IPS-18a (cell line): ENCODE measurements at regions not wholly inside any gene's neighbourhood (a gene's known extent, or its start where the extent isn't known, plus 50 kb on each side); places are given as distances from the start of the nearest gene placed in this dataset.
"Not testable (repeated sequence)": the region's sequence is repeated elsewhere in the genome, so short reads cannot be mapped to it uniquely, and the experiment has no call there.

ENCODE experiments used
- H3K27ac ChIP-seq: one replicate; pipeline ENCODE4 v1.5.1; 2013; ENCODE audit warnings: low read length
- H3K27me3 ChIP-seq: one replicate; pipeline ENCODE4 v1.6.1; 2013; ENCODE audit warnings: mild to moderate bottlenecking, low read length; ENCODE audit not compliant: control insufficient read depth, insufficient read depth
- H3K36me3 ChIP-seq: one replicate; pipeline ENCODE4 v1.6.1; 2013; ENCODE audit warnings: low read depth, low read length; ENCODE audit not compliant: control insufficient read depth
- H3K4me1 ChIP-seq: one replicate; pipeline ENCODE4 v1.6.1; 2013; ENCODE audit warnings: low read depth, low read length; ENCODE audit not compliant: control insufficient read depth
- H3K4me3 ChIP-seq: one replicate; pipeline ENCODE4 v1.5.1; 2013; ENCODE audit warnings: low read length
- H3K9ac ChIP-seq: one replicate; pipeline ENCODE4 v1.6.1; 2013; ENCODE audit warnings: mild to moderate bottlenecking, low read length, moderate library complexity
- H3K9me3 ChIP-seq: one replicate; pipeline ENCODE4 v1.6.1; 2013; ENCODE audit warnings: low read depth, low read length; ENCODE audit not compliant: control insufficient read depth

DNA sequence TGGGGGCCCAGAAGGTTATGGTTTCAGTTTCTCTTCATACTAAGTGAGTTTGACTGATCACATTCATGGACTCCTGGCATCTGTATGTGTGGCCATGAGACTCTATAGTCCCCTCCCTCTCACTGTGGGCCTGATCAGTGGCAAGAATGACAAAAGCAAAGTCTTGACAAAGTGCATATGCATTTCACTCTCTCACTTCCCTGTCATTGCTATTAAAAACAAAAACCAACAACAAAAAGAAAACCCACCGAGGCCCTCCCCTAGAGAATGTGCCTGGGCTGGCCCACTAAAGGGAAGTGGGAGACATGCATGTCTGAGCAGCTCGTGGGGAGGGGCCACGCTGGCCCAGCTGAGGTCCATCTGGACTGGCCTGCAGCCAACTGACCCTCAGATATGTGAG lies 600.1 kb upstream of the RAB6C start:
- Histone ChIP-seq H3K36me3 (no peaks in the 10 kb centered on the region), H3K27ac (no peak overlapping the region), H3K27me3 (no peaks in the 10 kb centered on the region), H3K9ac (no peak overlapping the region), H3K4me3 (no peak overlapping the region), H3K4me1 (no peaks in the 10 kb centered on the region), H3K9me3 (no peaks in the 10 kb centered on the region)

DNA sequence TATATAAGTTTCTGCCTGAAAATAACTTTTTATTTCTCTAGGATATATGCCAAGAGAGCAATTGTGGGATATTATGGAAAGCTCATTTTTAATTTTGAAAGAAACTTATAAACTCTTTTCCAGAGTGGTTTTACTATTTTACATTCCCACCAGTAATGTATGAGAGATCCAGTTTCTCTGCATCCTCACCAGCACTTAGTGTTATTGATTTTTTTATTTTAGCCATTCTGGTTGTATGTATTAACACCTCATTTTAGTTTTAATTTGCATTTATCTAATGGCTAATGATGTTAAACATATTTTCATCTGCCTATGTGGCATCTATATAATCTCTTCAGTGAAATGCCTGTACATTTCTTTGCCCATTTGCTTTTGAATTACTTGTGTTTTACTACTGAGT lies 597.7 kb upstream of the RAB6C start:
- Histone ChIP-seq H3K27me3 (no peaks in the 10 kb centered on the region), H3K9ac (no peak overlapping the region), H3K4me3 (no peak overlapping the region), H3K36me3 (no peaks in the 10 kb centered on the region), H3K4me1 (no peaks in the 10 kb centered on the region), H3K27ac (no peak overlapping the region), H3K9me3 (no peaks in the 10 kb centered on the region)

DNA sequence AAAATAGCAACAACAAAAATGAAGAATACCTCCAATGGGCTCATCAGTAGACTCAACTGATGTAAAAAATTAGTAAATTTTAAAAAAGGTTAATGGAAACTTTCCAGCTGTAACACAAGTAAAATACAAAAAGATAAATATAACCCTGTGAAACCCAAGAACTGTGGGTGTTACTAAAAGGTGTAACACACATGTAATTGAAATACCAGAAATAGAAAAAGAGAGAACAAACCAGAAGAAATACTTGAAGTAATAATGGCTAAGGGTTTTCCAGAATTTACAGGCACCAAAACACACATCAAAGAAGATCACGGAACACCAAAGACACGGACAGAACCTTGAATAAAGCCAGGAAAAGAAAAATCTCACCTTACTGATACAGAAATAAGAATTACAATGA lies 590.6 kb upstream of the RAB6C start:
- Histone ChIP-seq H3K36me3 (no peaks in the 10 kb centered on the region), H3K27ac (no peak overlapping the region), H3K9ac (no peak overlapping the region), H3K27me3 (no peaks in the 10 kb centered on the region), H3K9me3 (no peaks in the 10 kb centered on the region), H3K4me3 (no peak overlapping the region), H3K4me1 (no peaks in the 10 kb centered on the region)

DNA sequence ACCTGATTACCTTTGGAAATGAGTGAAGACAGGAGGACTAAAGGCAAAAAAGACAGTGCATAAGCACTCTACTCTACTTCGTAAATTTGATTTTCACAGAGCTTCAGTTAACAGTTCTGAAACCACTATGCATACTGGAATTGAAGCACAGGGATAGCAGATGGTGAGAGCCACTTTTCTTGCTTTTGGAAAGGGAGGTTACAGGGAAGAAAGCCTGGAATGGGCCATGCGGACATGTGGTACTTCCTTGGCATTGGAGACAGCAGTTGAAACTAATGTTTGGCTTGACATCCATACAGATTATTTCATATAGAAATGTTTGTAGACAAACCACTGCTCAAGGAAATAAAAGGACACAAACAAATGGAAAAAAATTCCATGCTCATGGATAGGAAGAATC lies 585.6 kb upstream of the RAB6C start:
- Histone ChIP-seq H3K36me3 (no peaks in the 10 kb centered on the region), H3K27me3 (no peaks in the 10 kb centered on the region), H3K4me3 (no peak overlapping the region), H3K9ac (no peak overlapping the region), H3K27ac (no peak overlapping the region), H3K9me3 (no peaks in the 10 kb centered on the region), H3K4me1 (no peaks in the 10 kb centered on the region)

DNA sequence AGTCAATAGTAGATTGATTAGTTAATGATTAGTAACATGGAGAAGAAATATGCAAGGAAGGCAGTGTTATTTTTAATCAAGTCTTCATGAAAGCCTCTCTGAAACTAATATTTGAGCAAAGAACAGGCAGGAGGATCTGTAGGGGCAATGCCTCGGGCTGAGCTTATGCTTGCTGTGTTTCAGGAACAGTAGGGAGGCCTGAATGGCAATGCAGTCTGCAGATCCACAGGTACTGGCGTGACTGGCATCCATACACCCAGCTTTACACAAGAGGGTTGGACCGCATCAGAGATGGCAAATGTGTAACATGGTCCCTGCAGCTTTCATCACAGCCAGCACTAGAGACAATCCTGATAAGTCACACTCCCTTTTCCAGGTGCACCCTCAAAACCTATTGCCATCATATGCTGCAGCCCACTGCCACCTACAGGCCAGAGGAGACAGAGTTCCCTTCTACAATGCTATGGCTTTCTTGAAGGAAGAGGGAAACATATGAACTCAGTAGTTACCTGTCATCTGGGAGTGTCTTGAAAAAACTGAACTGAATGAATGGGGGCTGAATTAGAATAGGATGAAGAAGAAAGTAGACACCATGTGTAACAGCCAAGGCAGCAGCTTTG lies 582.4 kb upstream of the RAB6C start:
- Histone ChIP-seq H3K36me3 (no peaks in the 10 kb centered on the region), H3K4me1 (no peaks in the 10 kb centered on the region), H3K9ac (no peak overlapping the region)

DNA sequence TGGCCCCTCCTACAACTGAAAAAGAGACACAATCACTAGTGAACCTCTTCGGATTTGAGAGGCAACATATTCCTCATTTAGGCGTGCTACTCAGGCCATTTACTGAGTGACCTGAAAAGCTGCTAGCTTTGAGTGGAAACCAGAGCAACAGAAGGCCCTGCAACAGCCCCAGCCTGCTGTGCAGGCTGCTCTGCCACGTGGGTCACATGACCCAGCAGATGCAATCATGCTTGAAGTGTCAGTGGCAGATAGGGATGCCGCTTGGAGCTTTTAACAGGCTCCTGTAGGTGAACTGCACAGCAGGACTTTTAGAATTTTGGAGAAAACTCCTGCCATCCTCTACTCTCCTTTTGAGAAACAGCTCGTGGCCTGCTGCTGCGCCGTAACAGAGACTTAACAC lies 578.6 kb upstream of the RAB6C start:
- Histone ChIP-seq H3K27me3 (no peaks in the 10 kb centered on the region), H3K9ac (no peak overlapping the region), H3K4me3 (no peak overlapping the region), H3K27ac (no peak overlapping the region), H3K36me3 (no peaks in the 10 kb centered on the region), H3K4me1 (no peaks in the 10 kb centered on the region), H3K9me3 (no peaks in the 10 kb centered on the region)

More for the DNA sequence above, 582.4 kb upstream of the RAB6C start:
- Histone ChIP-seq H3K27ac (no peak overlapping the region), H3K27me3 (no peaks in the 10 kb centered on the region), H3K4me3 (no peak overlapping the region), H3K9me3 (no peaks in the 10 kb centered on the region)

DNA sequence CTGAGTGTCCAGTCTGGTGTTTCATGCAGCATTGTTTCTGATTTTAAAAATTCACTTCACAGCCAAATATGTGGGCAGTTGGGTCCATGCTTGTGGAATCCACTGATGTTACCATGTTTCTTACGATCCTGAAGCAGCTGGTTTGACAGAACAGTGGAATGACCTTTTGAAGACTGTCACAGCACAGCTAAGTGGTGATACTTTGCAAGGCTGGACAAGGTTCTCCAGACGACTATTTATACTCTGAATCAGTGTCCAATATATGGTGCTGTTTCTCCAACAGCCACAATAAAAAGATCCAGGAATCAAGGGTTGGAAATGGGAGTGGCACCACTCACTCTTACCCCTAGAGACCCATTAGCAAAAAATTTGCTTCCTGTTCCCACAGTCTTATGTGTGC lies 577.4 kb upstream of the RAB6C start:
- Histone ChIP-seq H3K4me3 (no peak overlapping the region), H3K9ac (no peak overlapping the region), H3K27ac (no peak overlapping the region), H3K4me1 (no peaks in the 10 kb centered on the region), H3K36me3 (no peaks in the 10 kb centered on the region), H3K9me3 (no peaks in the 10 kb centered on the region), H3K27me3 (no peaks in the 10 kb centered on the region)

DNA sequence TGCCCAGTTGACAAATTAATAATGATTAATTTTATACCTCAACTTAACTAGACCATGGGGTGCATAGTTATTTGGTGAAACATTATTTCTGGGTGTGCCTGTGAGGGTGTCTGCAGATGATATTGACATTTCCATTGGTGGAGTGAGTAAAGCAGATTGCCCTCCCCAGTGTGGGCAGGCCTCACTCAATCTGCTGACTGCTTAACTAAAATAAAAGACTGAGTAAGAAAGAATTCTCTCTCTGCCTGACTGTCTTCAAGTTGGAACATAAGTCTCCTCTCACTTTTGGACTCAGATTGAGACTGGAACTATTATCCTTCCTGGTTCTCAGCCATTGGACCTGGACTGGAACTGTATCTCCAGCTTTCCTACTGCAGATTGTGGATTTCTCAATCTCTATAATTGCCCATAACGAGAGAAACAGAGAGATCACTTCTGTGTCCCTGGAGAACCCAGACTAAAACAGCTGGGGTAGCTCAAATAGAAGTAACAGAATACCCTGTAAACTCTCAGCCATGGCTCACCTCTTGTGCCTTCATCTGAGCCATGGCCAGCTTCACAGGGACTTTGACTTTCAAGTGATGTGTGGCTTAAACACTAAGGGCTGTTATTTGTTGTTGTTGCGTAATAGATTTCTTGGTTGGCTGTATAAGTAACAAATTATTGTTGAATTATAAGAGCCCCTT lies 575.3 kb upstream of the RAB6C start:
- Histone ChIP-seq H3K4me3 (no peak overlapping the region), H3K36me3 (no peaks in the 10 kb centered on the region), H3K4me1 (no peaks in the 10 kb centered on the region), H3K9ac (no peak overlapping the region), H3K27ac (no peak overlapping the region), H3K27me3 (no peaks in the 10 kb centered on the region), H3K9me3 (no peaks in the 10 kb centered on the region)

DNA sequence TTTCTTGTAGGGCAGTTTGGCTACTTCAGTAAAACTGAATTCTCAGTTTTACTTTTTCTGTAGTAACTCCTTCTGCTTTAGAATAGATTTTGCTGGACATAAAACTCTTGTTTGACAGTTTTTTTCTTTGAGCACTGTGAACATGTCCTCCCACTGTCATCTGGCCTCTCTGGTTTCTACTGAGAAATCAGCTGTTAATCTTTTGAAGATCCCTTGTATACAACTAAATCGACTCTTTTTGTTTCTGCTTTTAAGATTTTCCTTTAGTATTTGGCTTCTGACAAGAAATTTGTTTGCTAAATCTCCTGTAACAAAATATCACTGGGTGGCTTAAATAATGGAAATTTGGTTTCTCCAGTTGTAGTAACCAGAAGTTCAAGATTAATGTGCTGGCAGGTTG lies 570.9 kb upstream of the RAB6C start:
- Histone ChIP-seq H3K27me3 (no peaks in the 10 kb centered on the region), H3K4me1 (no peaks in the 10 kb centered on the region), H3K4me3 (no peak overlapping the region), H3K9ac (no peak overlapping the region), H3K36me3 (no peaks in the 10 kb centered on the region), H3K27ac (no peak overlapping the region), H3K9me3 (no peaks in the 10 kb centered on the region)

DNA sequence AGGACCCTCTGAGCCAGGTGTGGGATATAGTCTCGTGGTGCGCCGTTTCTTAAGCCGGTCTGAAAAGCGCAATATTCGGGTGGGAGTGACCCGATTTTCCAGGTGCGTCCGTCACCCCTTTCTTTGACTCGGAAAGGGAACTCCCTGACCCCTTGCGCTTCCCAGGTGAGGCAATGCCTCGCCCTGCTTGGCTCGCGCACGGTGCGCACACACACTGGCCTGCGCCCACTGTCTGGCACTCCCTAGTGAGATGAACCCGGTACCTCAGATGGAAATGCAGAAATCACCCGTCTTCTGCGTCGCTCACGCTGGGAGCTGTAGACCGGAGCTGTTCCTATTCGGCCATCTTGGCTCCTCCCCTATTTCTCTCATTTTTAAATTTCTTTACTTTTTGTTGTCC lies 562.4 kb upstream of the RAB6C start:
- H3K36me3 ChIP-seq, H3K9me3 ChIP-seq, H3K4me3 ChIP-seq, H3K27ac ChIP-seq, H3K9ac ChIP-seq, H3K27me3 ChIP-seq, H3K4me1 ChIP-seq: not testable (repeated sequence)

DNA sequence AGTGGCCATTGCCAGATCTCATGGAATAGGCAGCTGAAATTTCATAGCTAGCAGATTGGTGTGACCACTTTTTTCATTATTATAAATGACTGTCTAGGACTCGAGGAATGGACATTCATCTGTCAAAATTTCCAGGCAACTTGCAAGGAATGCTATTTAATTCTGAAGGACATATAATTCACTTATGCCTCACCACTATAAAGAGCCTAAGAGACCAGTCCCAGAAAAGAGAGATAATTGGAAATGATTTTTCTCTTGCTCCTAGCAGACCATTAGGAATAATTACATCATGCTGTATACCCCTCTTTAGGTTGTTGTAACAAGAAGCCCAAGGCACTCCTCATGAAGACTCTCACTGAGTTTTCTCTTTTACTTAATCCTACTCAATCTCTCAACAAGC lies 557.4 kb upstream of the RAB6C start:
- no peak overlapping the region for H3K4me3 ChIP-seq
- H3K4me1 ChIP-seq = no peaks in the 10 kb centered on the region
- H3K36me3 ChIP-seq = no peaks in the 10 kb centered on the region

DNA sequence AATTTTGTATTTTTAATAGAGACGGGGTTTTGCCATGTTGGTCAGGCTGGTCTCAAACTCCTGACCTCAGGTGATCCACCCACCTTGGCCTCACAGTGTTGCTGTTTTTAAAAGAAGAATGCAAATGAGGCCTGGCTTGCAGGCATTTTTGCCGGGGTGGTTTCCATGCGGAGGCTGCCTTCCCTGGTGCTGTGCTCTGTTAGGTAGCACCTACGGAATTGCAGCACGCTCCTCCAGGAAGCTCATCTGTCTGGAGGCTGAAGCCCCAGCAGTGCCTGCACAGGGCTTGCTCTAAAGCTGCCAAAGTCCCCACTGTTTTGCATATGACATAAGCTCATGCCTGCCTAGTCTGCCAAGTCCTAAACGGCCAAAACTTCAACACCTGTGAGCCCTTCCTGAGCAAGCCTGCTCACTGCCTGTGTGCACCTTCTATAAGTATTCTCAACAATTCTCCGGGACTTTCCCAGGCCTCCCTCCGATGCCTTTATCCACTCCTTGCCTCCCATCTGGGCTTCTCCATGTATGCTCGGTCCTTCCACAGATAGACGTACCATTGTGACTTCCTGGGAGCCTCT lies 551.3 kb upstream of the RAB6C start:
- Histone ChIP-seq H3K4me1 (no peaks in the 10 kb centered on the region), H3K9ac (no peak overlapping the region)

More for the DNA sequence above, 557.4 kb upstream of the RAB6C start:
- Histone ChIP-seq H3K9ac (no peak overlapping the region), H3K9me3 (no peaks in the 10 kb centered on the region), H3K27me3 (no peaks in the 10 kb centered on the region), H3K27ac (no peak overlapping the region)

More for the DNA sequence above, 551.3 kb upstream of the RAB6C start:
- Histone ChIP-seq H3K27ac (no peak overlapping the region), H3K9me3 (no peaks in the 10 kb centered on the region), H3K36me3 (no peaks in the 10 kb centered on the region), H3K27me3 (no peaks in the 10 kb centered on the region), H3K4me3 (no peak overlapping the region)
